HuH-7 (cell line): ENCODE measurements at regions not wholly inside any gene's neighbourhood (a gene's known extent, or its start where the extent isn't known, plus 50 kb on each side); places are given as distances from the start of the nearest gene placed in this dataset.
"Not testable (repeated sequence)": the region's sequence is repeated elsewhere in the genome, so short reads cannot be mapped to it uniquely, and the experiment has no call there.

Experiments
- DNase-seq: peaks from one replicate; pipeline ENCODE4 v3.0.0; 2011; ENCODE audit warnings: low spot score

DNA sequence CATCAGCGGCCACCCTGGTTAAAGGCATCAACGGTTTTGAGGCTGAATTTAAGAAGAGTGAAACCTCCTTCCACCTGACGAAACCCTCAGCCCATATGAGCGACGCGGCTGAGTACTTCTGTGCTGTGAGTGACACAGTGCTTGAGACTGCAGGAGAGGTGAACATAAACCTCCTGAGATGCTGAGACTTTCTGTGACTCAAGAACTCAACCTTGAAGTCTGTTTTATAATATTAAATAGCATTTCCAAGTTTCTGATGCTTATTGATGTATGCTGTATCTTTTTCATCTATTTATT, 221.2 kb upstream of the OR4E1 start:
- not testable (repeated sequence) for DNase-seq

DNA sequence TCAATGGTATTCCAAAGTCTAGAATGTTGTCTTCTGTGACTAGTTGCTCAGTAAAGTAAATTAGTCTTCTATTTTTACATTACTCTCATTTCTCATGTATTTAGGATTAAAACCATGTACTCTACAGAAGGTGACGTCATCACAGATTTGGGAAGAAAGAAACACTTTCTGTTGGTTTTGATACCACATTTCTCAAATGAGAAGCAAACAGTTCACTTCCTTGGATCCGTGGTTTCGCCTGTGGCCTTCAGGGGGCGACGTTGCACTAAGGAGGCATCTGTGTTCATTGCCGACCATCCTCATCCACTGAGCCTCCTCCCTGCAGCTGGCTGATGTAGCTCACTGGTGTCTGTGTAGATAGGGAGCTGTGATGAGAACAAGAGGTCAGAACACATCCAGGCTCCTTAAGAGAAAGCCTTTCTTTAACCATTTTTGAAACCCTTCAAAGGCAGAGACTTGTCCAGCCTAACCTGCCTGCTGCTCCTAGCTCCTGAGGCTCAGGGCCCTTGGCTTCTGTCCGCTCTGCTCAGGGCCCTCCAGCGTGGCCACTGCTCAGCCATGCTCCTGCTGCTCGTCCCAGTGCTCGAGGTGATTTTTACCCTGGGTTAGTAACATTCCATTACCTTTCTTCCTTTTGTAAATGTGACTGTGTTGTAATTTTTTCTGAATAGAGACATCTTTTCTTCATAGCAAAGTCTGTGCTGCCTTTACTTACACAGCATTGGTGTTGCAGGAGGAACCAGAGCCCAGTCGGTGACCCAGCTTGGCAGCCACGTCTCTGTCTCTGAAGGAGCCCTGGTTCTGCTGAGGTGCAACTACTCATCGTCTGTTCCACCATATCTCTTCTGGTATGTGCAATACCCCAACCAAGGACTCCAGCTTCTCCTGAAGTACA, 220.6 kb upstream of the OR4E1 start:
- no peak for DNase-seq

DNA sequence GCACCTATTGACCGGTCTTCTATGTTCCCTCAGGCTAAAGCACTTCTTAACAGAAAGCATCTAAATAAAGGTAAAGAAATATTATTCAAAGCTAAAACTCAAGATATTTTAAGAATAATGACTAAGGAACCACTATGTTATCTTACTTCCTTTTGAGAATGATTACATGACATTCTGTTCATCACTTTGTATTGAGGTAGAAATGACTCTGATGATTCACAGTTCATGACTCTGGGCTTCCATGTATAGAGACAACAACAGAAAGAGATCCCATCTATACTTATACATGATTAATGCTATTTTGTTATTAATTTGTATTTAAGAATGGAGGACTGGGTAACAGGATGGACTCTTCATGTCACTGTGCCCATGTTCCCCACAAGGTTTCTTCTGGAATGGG, 218.3 kb upstream of the OR4E1 start:
- no peak for DNase-seq

DNA sequence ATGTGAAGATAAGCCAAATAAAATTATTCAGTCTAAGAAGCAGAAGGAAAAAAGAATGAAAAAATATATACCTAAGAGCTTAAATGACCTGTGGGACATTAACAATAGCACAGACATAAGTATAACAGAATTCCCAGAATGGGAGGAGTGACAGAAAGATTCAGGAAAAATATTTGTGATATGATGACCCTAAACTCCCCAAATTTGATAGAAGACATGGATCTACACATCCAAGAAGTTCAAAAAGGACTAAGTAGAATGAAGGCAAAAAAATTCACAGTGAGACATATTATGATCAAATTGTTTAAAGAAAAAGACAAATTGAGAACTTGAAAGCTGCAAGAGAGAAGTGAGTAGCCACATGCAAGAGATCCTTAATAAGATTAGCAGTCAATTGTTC, 211.4 kb upstream of the OR4E1 start:
- DNase-seq: no peak

DNA sequence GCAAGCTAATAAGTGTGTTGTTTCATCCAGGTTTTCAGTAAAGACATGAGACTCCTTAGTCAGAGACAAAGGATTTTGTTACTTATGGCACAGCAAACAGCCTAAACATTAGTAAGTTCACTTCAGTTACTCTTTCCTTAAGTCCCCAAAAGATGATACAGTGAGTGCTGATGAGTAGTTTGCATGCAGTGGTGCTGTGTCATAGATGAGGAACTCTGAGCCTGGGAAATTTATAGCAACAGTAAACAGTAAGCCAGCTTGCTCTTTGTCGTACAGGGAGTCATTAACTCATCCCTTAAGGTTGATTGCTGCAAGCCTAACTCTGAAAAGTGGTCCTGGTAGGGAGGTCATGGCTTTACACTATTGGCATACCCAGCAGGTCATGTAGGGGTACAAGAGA, 208.6 kb upstream of the OR4E1 start:
- DNase-seq: no peak

DNA sequence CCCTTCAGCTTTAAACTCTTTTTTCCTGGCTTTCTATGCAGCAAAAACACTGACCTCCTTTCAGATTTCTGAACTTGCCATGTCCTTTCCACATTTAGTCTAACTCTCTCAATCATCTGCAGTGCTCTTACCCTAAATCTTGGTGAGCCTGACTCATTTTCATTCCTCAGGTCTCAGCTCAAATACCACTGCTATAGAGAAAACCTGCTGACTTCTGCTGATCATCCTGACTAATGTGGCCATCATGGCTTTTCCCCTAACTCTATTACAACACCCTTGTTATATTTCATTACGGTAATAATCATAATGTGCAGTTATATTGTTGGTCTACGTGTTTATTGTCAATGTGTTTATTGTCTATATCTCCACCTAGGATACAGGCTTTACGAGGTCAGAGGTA, 207.3 kb upstream of the OR4E1 start:
- DNase-seq: no peak

DNA sequence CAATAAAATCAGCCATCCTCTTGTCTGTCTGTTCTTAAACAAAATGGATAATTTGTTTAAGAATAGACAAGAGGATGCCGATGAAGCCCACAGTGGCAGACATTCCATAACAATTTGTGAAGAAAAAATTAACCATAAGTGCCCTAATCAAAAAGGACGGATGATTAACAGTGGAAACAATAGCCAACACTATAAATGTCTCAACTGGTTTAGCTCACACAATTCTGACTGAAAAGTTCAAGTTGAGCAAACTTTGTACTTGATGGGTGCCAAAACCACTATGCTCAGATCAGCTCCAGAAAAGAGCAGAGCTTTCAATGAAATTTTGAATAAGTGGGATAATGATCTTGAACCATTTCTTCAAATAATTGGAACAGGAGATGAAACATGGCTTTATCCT, 202.2 kb upstream of the OR4E1 start:
- no peak for DNase-seq

DNA sequence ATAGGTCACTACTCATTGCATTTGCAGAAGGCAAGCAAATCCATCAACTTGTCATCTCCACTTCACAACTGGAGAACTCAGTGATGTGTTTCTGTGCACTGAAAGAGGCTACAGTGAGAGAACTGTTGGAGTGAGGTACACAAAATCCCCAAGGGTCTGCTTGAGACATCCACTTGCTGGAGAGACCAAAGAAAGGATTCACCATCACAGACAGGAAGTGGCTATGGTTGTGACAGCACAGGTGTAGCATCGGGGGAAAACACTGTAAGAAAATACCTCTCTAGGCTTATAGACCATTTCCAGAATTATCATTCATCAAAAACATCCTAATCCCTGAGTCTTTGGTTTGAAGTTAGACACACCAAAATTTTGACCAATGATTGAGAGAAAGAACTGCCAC, 201.3 kb upstream of the OR4E1 start:
- no peak for DNase-seq

DNA sequence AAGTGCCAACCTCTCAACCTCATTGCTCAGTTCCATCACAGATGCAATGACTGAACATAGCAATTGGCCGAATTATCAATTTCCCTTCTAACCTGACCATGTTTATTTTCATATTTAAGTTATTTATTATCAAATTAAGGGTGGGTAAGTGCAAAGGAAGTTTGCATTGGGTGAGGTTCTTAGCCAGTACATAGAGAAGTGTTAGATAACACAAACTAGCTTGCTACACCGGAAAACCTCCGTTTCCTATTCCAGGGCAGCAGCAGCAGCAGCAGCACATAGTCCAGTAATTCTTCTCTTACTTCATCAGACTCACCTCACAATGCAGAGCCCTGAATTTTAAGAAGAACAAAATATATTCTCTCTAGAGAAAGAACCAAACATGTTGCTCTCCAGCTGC, 200.5 kb upstream of the OR4E1 start:
- DNase-seq: no peak

DNA sequence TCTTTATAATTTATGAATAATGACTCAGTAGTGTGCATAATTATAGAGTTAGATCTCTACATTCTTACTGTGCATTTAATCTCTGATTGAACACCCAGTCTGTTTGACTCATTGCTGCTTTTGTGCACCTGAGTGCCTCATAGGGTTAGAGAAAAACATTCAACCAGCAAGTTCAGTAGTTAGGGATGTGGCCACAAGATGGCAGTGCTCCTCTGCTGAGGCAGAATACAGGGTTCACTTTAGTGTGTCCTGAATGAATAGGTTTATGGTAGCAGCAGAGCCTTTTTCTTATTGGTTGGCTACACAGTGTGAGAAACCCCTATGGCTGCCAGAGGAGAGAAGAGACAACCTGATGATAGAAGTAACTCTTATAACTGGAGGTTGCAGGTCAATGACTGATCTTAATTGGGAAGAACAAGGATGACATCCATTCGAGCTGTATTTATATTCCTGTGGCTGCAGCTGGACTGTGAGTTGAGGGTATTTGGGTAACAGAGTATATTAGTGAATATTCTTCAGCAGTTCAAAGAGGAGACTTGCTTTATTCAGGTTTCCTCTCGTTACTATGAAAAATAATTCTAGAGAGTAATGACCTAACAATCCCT, 194.9 kb upstream of the OR4E1 start:
- DNase-seq: peak; percentile 34

DNA sequence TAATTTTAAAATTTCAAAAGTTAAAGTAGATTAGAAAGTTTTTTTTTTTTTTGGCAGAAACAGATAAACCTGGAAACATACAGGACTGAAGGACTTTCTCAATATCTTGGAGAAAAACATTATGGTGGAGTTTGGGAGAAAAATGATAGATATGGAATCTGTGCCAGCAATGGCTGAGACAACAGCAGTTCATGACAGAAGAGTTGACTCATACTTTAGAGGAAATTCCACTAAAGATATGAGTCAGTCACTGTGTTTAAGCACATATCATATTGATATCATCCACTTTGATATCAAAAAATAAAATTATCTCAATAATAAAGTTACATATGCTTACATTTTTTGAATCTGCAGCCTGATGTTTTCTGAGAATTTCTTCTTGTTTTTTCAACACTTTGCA, 193.9 kb upstream of the OR4E1 start:
- no peak for DNase-seq

DNA sequence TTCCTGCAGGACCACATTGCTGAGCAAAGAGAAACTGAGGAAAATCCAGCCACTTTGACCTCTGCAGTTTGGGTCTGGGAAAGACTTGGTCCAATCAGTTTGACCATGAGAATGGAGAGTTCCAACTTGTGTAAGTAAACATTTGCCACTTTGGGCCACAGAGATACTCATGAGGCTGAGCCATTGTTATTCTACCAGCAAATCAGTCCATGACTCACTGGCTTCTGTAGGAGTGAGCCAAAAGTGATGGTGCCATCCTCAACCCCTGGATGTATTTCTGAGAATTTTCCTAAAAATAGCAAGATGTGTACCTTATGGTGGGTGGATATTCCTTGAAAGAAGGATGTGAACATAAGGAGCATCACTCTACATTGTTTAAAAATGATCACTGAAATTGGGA, 192.9 kb upstream of the OR4E1 start:
- DNase-seq: no peak

DNA sequence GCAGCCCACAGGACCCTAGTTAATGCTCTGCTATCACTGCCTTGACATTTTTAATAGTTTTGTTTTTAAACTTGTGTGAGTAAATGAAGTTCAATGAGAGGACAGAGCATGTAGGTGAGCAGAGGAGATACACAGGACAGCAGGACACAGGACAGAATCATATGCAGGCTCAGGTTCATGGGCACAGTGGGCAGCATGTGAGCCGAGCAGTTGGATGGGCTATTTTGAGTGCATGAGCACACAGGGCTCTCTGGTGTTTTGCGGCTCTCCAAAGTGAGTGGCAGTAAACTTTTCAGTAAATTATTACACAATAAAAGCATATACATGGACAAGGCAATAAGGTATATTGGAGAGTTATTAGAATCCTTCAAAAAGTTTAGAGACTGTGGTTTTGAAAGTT, 189.7 kb upstream of the OR4E1 start:
- DNase-seq: no peak

DNA sequence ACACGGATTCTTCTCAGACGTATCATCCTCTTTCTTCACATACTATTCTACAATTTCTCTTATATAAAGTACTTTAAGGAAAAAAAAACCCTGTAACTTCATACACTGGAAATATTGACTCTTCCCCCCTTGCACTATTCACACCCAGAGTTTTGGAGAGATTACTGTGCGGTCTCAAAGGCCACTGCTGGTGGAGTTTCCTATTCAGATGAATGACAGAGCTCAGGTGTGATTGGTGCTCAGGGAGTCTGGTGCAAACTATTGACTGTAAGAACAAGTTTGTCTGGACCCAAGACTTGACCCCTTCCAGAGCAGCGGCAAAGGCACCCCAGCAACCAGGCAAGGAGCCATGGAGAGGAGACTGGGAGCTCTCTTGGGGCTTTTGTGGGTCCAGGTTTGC, 187.5 kb upstream of the OR4E1 start:
- DNase-seq: no peak

DNA sequence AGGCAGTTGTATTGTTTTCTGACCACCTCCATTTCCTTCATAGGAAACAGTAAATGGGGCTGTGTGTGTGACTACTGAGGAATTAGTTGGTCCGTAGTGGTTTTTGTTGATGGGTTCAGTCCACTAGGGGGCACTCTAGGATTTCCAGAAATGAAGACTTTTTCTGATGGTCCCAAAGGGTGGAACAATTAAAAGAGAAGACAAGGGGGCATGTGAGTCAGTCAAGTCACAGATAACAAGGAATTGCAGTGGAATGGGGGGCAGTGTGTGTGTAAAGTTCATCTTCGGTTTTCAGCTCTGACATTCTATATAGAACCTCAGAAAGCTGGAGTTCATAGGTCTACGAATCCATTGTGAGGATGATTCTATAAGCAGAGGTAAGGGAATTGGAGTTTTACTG, 186.6 kb upstream of the OR4E1 start:
- no peak for DNase-seq

DNA sequence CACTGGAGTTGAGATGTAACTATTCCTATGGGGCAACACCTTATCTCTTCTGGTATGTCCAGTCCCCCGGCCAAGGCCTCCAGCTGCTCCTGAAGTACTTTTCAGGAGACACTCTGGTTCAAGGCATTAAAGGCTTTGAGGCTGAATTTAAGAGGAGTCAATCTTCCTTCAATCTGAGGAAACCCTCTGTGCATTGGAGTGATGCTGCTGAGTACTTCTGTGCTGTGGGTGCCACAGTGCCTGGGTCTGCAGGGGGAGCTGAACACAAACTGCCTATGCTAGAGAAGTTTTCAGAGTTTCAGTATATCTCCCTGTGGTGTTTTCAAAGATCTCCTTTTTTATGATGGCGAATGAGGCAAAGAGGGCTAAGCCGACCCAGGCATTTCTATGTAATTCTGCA, 179.2 kb upstream of the OR4E1 start:
- no peak for DNase-seq

DNA sequence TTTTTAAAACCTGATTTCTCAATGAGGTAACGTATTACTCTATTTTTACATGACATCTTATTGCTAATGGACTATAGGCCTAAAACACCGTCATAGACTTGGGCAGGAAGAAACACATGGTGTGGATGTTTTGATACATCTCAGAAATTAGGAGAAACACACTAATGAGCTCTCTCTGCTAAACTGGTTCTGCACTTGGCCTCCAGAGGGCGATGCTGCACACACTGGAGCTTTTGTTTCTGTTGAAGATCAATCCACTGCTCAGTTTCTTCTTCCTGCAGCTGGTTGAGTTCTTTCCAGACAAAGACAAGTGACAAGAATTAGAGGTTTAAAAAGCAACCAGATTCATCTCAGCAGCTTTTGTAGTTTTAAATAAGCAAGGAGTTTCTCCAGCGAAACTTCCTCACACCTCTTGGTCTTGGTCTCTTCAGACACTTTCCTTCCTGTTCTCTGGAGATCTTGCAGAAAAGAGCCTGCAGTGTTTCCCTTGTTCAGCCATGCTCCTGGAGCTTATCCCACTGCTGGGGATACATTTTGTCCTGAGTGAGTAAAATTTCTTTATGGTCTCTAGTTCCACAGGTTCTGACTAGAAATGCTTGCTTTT, 178.5 kb upstream of the OR4E1 start:
- DNase-seq: peak; percentile 3

DNA sequence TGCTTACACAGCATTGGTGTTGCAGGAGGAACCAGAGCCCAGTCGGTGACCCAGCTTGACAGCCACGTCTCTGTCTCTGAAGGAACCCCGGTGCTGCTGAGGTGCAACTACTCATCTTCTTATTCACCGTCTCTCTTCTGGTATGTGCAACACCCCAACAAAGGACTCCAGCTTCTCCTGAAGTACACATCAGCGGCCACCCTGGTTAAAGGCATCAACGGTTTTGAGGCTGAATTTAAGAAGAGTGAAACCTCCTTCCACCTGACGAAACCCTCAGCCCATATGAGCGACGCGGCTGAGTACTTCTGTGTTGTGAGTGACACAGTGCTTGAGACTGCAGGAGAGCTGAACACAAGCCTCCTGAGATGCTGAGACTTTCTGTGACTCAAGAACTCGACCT, 173.3 kb upstream of the OR4E1 start:
- not testable (repeated sequence) for DNase-seq

DNA sequence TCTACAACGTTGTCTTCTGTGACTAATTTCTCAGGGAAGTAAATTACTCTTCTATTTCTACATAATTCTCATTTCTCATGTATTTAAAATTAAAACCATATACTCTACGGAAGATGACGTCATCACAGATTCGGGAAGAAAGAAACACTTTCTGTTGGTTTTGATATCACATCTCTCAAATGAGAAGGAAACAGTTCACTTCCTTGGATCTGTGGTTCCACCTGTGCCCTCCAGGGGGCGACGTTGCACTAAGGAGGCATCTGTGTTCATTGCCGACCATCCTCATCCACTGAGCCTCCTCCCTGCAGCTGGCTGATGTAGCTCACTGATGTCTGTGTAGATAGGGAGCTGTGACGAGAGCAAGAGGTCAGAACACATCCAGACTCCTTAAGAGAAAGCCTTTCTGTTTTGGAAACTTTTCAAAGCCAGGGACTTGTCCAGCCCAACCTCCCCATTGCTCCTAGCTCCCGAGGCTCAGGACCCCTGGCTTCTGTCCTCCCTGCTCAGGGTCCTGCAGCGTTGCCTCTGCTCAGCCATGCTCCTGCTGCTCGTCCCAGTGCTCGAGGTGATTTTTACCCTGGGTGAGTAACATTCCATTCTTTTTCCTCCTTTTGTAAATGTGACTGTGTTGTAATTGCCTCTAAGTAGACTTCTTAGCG, 172.7 kb upstream of the OR4E1 start:
- peak; percentile 6 for DNase-seq

DNA sequence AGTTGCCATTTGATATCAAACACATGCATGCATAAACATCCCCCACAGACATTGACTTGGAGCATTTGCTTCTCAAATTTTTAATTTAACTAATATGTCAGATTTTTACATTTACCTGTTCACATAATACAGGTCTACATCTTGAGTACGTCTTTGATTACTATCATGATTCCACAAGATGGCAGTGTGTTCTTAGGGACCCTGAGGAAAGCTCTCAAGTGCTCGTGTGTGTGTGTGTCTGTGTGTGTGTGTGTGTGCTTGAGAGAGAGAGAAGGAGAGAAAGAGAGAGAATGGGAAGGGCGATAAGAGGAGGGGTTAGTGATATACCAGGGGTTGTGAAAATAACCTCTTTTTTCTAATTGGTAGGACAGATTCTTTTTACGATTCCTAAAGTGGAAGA, 167.1 kb upstream of the OR4E1 start:
- no peak for DNase-seq

DNA sequence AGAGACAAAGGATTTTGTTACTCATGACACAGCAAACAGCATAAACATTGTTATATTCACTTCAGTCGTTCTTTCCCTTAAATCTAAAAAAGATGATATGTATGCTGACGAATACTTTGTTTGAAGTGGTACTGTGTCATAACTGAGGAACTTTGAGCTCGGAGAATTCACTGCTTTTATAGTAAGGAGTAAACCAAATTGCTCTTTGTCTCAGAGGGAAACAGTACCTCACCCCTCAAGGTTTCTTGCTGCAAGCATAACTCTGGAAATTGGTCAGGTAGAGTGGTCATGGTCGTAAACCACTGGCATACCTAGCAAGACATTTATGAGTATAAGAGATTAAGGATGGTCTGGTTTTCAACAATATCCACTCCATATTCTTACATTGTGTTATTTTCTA, 160.2 kb upstream of the OR4E1 start:
- no peak for DNase-seq

DNA sequence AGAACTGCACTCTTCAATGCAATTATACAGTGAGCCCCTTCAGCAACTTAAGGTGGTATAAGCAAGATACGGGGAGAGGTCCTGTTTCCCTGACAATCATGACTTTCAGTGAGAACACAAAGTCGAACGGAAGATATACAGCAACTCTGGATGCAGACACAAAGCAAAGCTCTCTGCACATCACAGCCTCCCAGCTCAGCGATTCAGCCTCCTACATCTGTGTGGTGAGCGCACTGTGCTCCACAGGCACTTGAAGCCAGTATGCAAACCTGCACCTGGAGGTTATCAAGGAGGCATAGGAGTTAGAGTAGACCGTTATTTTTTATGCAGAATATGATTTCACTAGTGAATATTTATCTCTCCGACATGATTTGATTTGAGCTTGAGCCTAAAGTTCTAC, 152.2 kb upstream of the OR4E1 start:
- no peak for DNase-seq

DNA sequence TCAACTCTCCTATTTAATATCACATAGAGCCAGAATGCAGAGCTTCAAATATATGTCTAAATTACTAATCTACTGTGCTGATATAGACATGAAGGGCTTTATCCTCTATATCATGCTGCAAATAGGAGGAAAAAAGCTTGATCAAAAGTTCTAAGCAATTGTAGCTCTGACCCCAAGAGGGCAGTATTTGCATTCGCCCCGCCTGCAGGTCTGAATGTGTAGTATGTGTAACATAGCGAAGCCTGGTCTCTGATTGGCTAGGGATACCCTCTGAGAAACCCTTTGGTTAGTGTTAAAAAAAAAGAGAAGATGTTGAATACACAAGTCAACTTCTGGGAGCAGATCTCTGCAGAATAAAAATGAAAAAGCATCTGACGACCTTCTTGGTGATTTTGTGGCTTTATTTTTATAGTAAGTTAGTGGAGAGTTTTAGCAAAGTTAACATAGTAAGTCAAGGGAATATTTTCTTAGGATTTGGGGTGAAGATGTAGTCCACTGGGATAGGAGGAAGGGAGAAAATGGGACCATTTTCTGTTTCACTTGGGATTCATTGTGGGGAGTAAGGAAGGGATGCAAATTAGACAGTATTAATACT, 151.6 kb upstream of the OR4E1 start:
- DNase-seq: peak; percentile 32
